Kidney tubule cell (primary cell): ENCODE measurements at regions not wholly inside any gene's neighbourhood (a gene's known extent, or its start where the extent isn't known, plus 50 kb on each side); places are given as distances from the start of the nearest gene placed in this dataset.
"Not testable (repeated sequence)": the region's sequence is repeated elsewhere in the genome, so short reads cannot be mapped to it uniquely, and the experiment has no call there.

ENCODE experiments used
- DNase-seq: peaks from one replicate; pipeline ENCODE4 v3.0.0-alpha.2; 2018; ENCODE audit warnings: low spot score

DNA sequence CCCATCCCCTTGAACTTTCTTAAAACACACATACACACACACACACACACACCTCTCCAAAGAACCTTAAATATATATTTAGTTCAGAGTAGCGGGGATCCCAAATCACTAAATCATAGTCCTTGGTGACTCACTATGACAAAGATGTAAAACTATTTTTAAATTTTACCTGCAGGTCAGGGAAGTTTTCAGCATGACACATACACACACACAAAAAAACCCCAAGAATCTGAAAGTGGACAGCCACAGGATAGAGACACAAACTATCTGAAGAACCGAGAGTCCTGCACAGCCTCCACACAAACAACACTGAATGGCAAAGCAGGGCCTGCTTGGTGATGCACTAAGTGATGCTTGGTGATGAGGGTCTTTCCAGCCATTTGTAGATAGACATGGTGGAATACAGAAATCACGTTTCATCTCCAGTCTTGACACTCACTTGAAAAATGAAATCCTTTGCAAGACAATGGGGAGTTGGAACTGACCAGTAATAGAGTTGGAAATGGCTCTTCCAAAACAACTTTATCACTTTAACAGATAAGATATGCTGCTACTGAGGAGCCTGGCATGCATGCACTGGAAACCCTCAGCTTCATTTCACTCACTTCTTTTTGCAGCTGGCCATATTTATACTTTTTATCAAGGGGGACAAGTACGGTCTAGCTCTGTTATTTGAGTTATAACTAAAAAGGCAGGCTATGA lies 307.3 kb downstream of the RAPGEF2 start:
- DNase-seq = peak; percentile 87

DNA sequence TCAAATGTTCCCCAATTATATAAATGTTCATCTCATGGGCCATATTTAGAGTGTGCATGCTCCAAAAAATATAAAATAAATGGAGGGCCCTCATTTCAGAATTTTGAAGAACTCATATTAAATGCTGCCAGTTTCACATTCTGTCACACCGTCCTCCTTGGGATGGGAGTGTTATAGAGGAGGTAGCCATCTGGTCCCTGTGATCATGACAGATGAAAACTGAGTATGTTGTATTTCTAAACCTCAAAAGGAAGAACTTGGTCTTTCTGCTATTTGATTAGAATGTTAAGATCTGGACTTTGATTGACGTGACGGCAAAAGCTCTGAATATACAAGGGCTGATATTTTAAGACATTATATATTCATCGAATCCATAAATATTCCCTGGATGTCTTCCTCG lies 308.0 kb downstream of the RAPGEF2 start:
- DNase-seq = no peak

DNA sequence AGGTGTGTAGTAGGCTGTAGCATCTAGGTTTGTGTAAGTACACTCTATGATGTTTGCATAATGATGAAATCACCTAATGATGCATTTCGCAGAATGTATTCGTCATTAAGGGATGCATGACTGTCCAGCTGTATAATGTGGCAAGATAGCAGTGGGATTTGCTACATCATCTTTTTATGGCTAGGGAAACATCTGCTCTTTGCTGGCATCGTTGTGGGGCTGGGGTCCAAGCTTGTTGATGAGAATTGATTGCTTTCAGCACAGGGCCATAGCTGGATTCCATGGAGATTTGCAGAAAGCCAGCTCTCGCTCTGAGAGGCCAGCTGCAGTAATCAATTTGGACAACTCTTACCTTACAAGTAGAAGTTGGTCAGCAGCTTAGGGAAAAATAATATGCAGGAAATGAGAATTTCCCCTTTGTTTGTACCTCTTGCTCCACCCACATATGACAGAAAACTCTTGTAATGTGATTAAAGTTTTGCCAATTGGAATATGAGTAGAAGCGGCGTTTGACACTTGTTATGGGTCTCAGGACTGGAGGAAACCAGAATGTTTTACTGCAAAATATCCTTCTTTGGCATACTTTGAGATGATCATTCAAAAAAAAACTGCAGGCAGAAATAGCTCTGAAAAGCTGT lies 310.5 kb downstream of the RAPGEF2 start:
- DNase-seq = peak; percentile 58

DNA sequence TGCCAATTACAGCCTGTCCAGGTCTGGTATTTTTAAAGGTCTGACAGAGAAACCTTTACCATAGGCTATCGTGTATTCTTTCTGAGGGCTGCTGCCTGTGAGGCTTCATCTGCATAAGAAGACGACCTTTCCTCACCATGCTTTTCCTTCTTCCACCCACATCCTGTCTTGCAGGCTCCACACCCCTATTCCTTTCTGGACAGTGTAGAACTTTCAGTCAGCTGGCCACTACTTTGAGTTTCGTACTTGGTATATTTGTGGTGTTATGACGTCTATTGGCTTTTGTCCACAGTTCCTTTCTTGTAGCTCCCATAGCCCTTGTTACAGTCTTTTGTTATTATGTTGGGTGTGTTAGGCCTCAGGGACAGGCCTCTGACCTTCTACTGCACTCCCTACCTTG lies 311.4 kb downstream of the RAPGEF2 start:
- DNase-seq = no peak

DNA sequence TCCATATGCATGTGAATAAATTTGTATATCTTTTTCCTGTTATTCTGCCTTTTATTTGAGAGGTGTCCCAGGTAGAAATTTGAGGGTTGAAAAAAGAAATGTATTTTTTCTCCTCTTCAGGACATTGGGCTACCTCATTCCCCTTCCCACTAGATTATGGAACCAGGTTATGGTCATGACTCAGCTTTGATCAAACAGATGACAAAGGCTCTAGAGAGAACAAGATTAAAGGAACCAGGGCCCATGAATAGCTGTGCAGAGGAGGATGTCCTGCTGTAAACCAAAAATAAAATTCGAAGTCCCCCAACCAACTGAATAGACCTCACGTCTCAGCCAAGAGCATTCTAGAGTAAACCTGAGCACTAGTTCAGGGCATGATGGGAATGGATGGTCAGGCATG lies 313.2 kb downstream of the RAPGEF2 start:
- peak; percentile 53 for DNase-seq

DNA sequence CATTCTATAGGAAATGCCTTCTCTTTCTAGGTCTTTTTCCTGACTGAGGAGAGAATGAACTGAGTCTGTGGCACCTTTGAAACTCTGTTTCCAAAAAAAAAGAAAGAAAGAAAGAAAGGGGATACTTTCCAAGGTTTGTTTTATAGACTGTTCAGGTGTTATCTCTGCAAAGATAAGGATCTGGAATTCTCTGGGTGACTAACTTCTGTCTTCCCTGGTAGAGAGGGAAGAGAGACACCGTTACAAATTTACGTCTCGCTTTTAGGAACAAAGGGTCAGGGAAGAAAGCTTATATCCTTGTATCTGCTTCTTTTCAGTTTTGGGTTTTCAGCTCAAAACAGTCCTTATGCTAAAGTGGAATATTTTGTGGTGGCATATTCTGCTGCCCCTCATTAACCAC lies 314.1 kb downstream of the RAPGEF2 start:
- no peak for DNase-seq

DNA sequence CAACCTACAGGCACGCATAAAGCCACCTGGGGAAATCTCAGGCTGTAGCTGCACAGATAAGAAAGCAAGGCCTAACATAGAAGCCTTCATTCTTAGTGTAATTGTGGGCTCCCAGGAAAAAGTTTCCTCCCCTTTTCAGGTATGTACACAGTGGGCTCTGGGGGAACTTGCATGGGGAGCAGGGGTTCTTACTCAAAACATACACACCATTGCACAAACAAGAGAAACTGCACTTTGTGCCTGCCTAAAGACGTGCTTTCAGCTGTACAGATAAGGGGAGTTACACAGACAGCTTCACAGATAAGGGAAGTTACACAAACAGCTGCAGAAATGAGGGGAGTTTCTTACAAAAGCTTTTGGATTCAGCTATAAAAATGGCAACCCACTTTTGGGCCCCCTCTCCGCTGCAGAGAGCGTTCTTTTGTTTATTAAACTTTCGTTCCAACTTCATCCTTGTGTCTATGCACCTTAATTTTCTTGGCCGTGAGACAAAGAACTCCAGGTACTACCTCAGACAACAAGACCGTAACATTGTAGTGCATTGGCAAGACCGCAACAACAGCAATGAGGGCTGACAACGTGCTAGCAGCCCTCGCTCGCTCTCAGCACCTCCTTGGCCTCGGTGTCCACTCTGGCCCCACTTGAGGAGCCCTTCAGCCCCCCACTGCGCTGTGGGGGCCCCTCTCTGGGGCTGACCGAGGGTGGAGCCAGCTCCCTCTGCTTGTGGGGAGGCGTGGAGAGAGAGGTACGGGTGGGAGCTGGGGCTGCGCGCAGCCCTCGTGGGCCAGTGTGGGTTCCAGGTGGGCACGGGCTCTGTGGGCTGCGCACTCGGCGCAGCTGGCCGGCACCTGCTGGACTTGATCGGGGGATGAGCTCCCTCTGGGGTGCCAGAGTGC lies 317.5 kb downstream of the RAPGEF2 start:
- no peak for DNase-seq

DNA sequence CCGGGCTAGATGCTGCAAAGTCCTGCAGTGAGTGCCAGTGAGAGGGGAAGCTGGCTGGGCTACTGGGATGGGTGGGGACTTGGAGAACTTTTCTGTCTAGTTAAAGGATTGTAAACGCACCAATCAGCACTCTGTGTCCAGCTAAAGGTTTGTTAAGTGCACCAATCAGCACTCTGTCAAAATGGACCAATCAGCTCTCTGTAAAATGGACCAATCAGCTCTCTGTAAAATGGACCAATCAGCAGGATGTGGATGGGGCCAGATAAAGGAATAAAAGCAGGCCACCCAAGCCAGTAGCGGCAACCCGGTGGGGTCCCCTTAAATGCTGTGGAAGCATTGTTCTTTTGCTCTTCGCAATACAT lies 318.2 kb downstream of the RAPGEF2 start:
- DNase-seq = not testable (repeated sequence)

DNA sequence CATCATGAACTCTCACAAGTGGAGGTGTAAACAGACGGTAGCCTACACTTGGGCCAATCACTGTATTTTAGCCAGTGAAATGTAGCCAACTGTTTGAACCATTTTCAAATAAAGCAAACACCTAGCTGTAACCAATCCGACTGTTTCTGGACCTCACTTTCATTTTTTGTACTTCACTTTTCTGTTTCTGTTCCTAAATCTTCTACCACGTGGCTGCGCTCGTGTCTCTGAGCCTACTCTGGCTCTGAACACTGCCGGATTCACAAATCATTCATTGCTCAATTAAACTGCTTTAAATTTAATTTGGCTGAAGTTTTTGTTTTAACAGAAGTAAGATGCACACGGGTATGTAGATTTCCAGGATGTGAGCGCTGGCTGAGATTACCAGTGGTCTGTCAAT lies 319.1 kb downstream of the RAPGEF2 start:
- no peak for DNase-seq

DNA sequence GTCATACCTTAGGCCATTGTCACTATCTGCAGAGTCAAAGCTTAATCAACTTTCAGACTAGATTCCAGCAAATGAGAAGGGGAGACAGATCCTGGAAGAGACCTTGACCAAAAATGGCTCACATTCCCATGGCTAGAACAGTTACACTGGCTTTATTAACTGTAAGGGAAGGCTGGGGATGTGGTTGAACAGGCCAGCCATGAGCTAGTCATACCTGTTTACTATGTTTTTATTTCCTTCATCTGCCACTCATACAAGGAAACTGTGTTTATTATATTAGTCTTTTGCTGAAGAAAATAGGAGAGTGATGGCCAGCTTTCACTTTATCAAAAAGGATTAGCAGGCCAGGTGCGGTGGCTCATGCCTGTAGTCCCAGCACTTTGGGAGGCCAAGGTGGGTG lies 319.7 kb downstream of the RAPGEF2 start:
- no peak for DNase-seq

DNA sequence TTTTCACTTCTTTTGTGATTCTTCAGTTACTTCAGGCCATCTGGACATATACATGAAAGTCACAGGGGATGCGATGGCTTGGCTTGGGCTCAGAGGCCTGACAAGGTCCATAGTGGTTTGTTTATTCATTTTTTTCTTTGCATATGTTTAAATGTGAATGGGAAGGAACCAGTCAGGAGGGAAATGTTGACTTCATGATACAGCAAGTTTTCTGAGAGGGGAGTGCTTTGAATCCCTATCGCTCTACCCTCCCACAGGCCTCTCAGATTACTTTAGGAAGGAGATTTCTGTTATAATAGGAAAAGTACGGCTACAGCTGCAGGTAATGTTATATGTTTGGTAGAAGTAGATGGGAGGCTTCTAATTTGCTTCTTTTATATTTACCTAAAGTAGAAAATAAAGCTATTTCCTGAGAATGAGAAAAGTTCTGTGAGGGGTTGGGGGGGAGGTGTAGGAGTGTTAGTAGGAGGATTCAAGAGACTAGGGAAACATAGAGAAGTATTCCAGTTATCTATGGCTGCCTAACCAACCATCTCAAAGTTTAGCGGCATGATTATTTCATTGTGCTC lies 322.9 kb downstream of the RAPGEF2 start:
- no peak for DNase-seq

DNA sequence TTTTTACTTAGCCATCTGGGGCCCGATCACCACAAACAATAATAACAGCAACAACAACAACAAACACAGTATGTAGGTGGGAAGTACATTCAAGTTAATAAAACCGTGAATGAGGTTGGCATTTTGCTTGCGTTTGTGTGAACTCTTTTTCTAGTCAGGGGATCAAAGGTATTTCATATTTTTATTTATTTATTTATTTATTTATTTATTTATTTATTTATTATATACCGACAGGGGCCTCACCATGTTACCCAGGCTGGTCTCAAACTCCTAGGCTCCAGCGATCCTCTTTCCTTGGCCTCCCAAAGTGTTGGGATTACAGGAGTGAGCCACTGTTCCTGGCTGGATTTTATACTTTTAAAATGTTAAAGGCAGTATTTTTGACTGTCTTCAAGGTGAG lies 325.4 kb downstream of the RAPGEF2 start:
- DNase-seq = no peak

DNA sequence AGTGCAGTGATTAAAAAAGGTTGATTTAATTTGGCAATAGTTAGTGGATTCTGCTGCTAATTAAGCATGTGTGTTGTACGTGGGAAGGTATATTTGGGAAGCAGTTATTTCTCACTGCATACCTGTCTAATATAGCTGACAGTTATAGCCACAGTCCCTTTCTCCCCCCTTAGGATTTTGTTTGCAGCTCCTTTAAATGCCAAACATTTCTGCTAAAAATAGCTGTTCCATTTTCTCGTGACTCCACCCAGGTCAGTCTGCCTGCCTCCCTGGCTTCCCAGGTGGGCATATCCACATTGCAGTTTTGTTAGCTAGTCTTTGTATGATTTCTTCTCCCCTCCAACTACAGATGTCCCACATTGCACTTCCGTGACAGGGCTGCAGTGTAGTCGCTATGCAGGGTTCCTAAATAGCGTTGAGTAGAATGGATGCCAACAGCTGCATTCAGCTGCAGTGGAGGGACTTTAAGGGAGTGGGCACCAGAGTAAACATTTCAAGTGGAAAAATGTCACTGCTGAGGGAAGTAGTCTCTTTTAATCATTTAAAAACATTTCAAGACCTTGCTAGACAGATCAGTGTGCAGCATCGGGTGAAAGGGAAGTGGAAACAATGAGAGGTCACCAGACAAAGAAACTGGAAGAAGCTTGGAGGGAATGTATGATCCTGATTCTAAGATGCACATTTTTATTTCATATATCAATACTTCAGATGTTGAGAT lies 326.3 kb downstream of the RAPGEF2 start:
- no peak for DNase-seq

DNA sequence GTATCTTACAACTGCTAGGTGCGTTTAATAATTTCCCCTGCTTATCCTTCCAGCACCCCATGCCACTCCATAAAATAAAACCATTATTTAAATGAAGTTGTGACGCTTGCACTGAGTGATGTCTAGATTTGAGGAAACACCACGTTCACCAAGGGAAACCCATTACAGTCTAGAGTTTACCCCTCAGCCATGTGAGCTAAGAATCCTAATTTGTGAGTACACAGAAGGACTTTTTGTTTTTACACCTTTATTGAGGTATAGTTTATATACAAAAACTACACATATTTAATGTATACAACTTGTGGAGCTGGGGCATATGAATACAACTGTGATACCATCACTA lies 326.8 kb downstream of the RAPGEF2 start:
- no peak for DNase-seq

DNA sequence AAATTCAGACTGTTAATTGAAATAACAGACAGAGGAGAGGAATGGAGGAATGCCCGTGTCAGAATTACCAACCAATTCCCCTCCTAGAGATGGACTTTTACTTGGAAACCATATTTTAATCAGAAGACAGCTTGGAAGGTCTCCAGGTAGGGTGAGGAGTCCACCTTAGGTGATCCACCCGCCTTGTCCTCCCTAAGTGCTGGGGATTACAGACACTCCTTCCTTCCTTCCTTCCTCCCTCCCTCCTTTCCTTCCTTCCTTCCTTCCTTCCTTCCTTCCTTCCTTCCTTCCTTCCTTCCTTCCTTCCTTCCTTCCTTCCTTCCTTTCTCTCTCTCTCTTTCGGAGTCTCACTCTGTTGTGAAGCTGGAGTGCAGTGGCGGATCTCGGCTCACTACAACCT lies 328.0 kb downstream of the RAPGEF2 start:
- DNase-seq = no peak

DNA sequence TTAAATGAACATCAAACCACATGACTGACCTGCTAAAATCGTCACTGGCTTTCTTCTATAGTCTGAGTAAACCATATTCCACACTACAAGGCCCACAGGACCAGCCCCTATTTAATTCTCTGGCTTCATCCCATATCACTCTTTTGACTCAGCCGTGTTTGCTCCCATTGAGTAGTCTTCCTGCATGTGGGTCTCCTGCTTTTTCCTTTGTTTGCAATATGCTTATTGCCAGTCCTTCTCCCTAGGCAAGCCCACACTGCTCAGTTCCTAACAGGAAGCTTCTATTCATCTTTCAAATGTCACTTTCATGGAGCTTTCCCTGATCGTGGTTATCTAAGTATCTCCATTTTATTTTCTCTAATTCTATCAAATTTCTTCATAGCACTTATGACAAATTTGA lies 329.6 kb downstream of the RAPGEF2 start:
- no peak for DNase-seq

DNA sequence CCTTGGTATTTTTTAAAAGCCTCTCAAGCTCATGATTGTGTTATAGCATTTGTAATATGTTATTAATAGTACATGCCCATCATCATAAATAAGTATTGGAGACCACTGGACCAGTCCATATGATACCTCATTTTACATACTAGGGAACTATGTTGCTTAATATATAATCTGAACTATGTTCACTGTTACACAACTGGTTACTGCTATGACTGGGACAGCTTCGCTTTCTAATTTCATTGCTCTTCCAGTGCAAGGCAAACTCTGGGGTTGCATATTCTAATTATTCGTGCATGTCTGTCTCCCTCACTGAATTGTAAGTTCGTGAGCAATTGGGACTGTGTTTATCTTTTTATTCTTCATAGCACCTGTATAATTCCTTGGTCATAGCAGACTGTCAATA lies 330.5 kb downstream of the RAPGEF2 start:
- DNase-seq = no peak

DNA sequence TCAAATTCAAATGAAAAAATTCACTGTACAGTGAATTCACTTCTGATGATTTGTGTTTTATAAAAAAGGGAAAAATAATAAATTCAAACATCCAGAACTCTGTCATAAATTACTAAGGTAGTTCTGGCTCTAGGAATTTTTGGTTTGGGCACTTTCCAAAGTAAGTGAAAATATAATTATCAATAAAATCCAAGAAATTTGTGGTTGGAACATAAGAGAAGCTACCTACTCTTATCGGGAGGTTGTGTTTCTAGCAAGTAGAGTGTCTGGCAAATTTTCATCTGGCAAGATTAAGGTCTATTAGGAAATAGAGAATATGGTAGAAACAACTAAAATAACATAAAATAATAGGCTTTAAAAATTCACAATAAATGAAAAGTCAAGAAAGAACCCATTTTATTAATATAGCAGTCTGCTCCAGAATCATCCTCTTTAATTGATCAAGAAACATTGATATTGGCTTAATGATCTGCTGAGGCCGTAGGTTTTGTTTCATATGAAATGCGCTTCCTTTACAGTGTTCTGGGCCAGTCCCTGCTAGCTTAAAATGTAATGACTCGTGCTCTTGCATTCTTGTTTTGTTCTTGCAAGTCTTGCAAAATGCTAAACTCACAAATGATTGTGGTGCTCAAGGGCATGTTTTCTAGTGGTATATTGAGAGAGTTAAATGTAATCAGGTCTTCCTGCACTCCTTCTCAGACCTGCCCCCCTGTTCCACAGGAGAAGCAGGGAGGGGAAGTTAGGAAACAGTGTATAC lies 331.4 kb downstream of the RAPGEF2 start:
- DNase-seq = no peak

DNA sequence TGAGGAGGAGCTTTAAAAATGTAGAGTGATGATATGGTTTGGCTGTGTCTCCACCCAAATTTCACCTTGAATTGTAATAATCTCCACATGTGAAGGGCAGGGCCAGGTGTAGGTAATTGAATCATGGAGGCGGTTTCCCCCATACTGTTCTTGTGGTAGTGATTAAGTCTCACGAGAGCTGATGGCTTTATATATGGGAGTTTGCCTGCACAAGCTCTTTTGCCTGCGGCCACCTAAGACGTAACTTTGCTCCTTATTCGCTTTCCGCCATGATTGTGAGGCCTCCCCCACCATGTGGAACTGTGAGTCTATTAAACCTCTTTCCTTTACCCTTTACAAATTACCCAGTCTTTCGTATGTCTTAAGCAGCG lies 332.0 kb downstream of the RAPGEF2 start:
- no peak for DNase-seq

DNA sequence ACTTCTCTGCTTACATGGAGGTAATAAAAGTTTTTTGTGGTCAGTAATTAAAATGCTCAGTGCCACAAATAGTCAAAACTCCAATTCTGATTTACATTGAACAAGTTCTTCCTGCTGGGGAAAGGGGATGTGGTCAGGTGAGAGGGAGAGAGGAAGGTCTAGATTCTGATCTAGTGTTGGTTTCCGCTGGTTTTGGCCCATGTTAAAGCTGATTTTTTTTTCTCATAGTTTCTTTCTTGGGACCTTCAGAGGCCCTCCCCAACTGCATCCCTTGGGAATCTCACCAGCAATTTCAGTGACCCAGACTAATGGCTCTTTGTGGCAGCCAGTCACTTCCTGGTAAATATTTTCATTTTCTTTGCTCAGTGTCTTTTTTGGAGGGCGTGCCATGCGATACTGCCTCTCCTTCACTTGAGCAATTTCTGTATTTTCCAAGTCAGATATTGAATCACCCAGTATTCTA lies 332.7 kb downstream of the RAPGEF2 start:
- peak; percentile 26 for DNase-seq

DNA sequence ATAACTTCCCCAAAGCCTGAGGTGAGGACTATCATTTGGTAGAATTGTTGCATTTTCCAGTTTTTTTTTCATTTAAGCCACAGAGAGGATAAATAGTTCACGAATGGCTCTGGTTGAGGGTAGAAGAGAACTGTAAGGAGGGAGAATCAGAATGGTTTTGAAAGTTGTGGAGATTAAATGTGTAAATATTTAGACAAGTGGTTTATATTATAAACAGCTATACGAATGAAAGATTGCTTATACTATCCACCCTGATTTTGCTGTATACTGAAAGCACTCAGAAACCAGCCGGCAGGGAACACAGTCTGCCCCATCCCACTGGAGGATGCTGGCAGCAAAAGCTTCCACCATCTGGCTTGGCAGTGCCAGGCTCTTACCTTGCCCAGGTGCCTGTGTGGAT lies 341.1 kb downstream of the RAPGEF2 start:
- DNase-seq = no peak
